Activated T-helper 9 cell treated with anti-CD3 and anti-CD28 coated beads, Interleukin-2, amount 50 U/mL, for 16 hours (primary cell): ENCODE measurements at regions not wholly inside any gene's neighbourhood (a gene's known extent, or its start where the extent isn't known, plus 50 kb on each side); places are given as distances from the start of the nearest gene placed in this dataset.
"Not testable (repeated sequence)": the region's sequence is repeated elsewhere in the genome, so short reads cannot be mapped to it uniquely, and the experiment has no call there.

Source experiments
- DNase-seq: peaks from one replicate; pipeline ENCODE4 v3.0.0-alpha.2; 2020; ENCODE audit warnings: low read depth

DNA sequence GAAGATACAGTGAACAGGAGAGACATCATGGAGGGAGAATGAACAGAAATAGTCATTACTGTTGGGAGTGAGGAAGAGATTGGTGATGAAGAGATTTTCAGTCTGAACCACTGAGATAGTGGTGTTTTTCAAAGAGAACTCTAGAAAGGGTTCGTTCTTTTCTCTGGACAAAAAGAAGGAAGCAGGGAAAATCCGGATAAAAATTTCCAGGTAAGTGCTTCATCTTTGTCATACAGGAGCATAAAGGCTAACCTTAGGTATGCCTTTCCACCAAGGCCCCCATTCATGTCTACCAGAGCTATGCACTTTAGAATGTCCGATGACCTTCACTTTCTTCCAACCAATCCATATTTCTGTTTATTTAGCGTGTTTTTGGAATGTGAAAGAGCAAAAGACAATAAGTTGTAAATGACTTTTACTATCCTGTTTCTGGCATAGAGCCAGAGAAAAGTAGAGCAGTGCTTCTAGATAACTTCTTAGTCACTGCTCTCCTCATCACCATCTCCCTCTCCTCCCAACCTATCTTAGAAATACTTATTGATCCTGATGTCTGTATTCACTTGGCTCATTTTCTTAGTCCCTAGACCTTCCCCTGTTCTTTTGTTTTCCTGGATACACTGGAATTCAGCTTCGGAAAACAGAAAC, 116.5 kb downstream of the TTC6 start:
- no peak for DNase-seq

DNA sequence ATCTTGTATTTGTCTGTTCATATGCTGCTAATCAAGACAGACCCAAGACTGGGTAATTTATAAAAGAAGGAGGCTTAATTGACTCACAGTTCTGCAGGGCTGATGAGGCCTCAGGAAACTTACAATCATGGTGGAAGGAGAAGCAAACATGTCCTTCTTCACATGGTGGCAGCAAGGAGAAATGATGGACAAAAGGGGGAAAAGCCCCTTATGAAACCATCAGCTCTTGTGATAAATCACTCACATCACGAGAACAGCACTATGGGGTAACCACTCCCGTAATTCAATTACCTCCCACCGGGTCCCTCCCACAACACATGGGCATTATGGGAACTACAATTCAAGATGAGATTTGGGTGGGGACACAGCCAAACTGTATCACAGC, 117.0 kb downstream of the TTC6 start:
- not testable (repeated sequence) for DNase-seq

DNA sequence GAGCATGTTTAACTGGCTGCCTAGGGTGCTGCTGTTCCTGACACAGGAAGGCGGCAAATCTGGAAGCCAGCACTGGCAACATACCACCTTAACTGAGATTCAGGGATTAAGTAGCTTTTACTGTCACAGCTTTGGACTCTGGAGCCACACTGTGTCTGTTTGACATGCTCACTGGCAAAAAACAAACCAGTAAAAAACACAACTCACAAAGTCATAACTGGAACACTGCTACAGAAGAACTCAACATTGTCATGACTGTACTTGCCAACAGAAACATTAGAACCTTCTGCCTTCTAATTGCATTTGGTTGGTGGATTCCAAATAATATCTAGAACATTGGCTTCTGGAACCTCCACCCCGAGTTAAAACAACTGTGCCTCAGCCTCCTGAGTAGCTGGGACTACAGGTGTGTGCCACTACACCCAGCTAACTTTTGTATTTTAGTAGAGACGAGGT, 117.6 kb downstream of the TTC6 start:
- DNase-seq, result no peak

GRCh38 chr14:37720131-37720530, 124.7 kb downstream of the TTC6 start:
- DNase-seq, result no peak

- no peak for DNase-seq
These were observed 126.7 kb downstream of the TTC6 start for GRCh38 chr14:37721976-37722659.

GRCh38 chr14:37723515-37723914, 128.1 kb downstream of the TTC6 start:
- DNase-seq, result no peak

DNA sequence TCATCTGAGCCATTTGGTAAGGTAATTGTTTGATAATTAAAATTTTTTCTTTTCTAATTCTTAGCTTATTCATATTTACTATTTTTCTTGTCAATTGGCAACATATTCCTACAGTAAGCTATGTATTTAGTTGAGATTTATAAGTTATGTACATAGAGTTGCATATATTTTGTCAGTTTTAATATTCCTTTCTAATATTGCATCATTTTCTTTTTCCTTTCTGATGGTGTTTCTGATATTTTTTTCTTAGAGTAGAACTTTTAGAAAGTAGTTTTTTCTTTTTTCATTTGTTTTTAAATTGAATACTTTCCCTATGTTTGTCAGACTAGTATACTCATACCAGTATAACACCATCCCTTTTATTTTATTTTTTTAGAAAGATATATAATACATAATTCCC, 131.3 kb downstream of the TTC6 start:
- no peak for DNase-seq

- no peak for DNase-seq
These were observed 133.8 kb downstream of the TTC6 start for GRCh38 chr14:37729218-37729617.

GRCh38 chr14:37731094-37731493, 135.7 kb downstream of the TTC6 start:
- no peak for DNase-seq

DNA sequence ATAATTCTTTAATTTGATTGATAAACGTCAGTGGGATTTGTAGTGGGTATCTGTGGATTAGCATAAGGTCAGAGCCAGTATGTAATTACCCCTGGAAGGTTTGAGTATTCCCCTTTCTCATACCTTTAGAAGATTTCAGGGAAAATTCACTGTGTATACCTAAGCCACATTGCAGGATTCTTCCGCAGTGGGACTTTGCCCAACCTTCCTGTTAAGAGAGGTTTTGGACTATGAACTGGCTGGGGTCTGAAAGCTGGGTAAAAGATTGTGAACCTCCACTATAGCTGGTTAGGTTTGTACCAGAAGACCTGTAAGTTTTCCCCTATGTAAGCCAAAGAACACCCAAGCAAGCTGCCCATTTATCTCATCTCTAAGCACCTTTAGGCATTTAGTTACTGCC, 150.2 kb downstream of the TTC6 start:
- no peak for DNase-seq

DNA sequence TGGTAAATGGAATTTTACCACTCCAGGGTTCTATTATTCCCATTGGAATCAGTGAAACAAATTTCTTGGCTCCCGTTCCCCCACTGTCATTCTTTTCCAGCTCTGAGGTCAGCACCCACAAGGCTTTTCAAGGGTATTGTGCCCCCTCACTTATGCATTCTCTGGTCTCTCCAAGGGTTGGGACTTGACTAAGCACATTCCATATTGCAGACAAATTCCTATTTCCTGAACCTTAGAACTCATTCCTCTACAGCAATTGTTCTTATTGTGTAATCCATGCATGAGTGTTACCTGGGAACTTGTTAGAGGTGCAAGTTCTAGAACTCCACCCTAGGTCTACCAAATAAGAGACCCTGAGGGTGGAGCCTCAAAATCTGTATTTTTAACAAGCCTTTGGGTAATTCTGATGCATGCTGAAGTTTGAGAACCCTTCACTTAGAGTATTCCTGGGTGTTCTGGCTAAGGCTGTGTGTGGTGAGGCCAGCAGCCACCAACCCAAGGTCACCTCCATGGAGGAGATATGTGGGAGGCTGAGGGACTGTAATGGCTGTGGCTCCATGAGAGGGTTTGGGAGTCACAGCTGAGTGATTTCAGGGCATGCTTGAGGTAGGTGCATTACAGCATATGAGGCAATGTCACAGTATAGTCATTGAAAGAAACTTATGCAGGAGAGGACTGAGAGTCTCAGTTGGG, 150.9 kb downstream of the TTC6 start:
- no peak for DNase-seq

DNA sequence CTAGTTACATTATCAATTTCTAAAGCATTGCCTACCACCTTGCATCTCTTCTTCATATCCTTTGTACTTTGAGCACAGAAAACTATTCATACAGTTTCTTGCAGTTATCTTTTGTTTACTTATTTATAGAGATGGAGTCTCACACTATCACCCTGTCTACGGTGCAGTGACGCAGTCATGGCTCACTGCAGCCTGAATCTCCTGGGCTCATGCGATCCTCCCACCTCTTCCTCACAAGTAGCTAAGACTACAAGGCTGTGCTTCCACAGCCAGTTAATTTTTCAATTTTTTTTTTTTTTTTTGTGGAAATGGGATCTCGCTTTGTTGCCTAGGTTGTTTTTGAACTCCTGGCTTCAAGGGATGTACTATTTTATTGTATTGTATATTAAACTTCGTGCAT, 158.0 kb downstream of the TTC6 start:
- DNase-seq, result no peak

DNA sequence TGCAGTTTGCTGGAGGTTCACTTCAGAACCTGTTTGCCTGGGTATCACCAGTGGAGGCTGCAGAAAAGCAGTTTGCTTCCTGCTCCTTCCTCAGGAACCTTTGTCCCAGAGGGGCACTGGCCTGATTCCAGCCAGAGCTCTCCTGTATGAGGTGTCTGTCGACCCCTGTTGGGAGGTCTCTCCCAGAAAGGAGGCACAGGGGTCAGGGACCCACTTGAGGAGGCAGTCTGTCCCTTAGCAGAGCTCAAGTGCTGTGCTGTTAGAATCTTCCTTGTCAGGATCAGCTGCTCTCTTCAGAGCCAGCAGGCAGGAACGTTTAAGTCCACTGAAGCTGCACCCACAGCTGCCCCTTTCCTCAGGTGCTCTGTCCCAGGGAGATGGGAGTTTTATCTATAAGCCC, 164.8 kb downstream of the TTC6 start:
- not testable (repeated sequence) for DNase-seq

DNA sequence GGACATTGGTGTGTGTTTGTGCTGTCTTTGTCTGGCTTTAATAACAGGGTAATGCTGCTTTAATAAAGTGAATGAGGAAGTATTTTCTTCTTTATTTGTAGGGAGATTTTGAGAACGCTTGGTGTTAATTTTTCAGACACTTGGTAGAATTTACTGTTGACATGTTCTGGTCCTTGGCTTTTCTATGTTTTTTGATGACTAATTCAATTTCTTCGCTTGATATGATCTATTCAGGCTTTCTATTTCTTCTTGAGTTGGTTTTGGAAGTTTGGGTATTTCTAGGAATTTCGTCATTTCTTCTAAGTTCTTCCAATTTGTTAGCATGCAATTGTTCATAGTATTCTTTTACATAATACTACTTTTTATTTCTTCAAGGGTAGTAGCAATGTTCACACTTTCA, 167.8 kb downstream of the TTC6 start:
- no peak for DNase-seq

DNA sequence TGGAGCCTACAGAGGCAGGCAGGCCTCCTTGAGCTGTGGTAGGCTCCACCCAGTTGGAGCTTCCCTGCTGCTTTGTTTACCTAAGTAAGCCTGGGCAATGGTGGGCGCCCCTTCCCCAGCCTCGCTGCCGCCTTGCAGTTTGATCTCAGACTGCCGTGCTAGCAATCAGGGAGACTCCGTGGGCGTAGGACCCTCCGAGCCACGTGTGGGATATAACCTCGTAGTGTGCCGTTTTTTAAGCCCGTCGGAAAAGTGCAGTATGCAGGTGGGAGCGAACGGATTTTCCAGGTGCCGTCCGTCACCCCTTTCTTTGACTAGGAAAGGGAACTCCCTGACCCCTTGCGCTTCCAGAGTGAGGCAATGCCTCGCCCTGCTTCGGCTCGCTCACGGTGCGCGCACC, 176.9 kb downstream of the TTC6 start:
- not testable (repeated sequence) for DNase-seq

DNA sequence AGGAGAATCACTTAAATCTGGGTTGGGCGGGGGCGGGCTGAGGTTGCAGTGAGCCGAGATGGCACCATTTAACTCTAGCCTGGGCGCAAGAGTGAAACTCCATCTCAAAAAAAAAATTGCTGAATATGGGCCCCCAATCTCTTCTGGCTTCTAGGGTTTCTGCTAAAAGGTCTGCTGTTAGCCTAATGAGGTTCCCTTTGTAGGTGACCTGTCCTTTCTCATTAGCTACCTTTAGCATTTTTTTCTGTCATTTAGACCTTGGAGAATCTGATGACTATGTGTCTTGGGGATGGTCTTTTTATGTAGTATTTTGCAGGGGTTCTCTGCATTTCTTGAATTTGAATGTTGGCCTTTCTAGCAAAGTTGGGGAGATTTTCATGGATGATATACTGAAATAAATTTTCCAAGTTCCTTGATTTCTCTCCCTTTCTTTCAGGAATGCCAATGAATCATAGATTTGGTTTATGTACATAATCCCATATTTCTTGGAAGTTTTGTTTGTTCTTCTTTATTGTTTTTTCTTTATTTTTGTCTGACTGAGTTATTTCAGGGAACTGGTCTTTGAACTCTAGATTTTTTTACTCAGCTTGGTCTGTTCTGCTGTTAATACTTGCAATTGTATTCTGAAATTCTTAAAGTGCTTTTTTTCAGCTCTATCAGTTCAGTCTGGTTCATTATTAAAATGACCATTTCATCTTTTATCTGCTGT, 181.5 kb downstream of the TTC6 start:
- DNase-seq, result no peak

DNA sequence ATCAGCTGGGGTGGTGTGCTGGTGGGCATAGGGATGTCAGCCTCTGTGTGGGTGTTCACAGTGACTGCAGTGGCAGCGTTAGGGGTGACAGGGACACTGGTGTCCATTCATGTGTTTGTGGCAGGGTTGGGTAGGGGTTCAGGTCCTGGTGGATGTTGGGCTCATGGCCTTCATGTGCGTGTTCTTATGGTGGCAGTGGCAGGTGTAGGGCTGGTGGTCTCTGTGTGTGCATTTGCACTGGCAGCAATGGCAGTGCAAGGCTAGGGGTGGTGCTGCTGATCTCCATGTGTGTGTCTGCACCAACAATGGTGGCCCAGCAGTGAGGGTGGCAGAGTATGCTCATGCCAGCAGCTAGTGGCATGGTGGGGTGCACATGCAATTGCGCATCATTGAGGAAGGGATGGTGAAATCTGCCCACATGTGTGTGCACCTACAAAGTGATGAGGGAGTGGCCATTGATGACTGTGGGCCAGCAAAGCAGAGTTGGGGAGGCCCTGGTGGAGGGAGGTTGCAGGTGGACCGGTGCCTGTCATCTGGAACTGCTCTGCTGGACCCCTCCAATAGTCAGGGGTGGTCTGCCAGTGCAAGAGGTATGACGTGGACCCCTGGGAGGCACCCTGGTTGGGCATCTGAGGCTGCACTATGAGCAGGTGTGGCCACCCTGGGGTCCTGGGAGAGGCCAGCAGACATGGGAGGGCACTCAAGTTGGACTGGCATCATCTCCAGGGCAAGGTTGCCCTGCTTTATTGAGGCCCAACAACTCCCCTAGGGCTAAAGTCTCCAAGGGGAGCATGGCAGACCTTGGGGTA, 182.9 kb downstream of the TTC6 start:
- DNase-seq, result no peak

GRCh38 chr14:37779480-37779879, 184.1 kb downstream of the TTC6 start:
- no peak for DNase-seq

GRCh38 chr14:37780731-37781130, 185.3 kb downstream of the TTC6 start:
- DNase-seq, result not testable (repeated sequence)

- DNase-seq, result not testable (repeated sequence)
These were observed 188.9 kb downstream of the TTC6 start for GRCh38 chr14:37784203-37784826.

DNA sequence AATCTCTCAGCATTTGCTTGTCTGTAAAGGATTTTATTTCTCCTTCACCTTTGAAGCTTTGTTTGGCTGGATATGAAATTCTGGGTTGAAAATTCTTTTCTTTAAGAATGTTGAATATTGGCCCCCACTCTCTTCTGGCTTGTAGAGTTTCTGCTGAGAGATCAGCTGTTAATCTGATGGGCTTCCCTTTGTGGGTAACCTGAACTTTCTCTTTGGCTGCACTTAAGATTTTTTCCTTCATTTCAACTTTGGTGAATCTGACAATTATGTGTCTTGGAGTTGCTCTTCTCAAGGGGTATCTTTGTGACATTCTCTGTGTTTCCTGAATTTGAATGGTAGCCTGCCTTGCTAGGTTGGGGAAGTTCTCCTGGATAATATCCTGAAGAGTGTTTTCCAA, 189.4 kb downstream of the TTC6 start:
- DNase-seq, result not testable (repeated sequence)
